ENCODE measurements at regions not wholly inside any gene's neighbourhood (a gene's known extent, or its start where the extent isn't known, plus 50 kb on each side); places are given as distances from the start of the nearest gene placed in this dataset.
A peak's percentile ranks its signal among the peaks of the same experiment; 100 is the strongest.

- Mint-ChIP-seq H3K4me3 (ENCODE audit: low read depth) (no peak overlapping the region), H3K9me3 (ENCODE audit: low read depth) (no peaks in the 10 kb centered on the region), H3K36me3 (ENCODE audit: insufficient read depth) (no peaks in the 10 kb centered on the region), H3K4me1 (ENCODE audit: low read depth) (peaks cover 42% of the 10 kb centered on the region), H3K27ac (no peak overlapping the region), H3K27me3 (no peaks in the 10 kb centered on the region)
- no peak for TF ChIP-seq CTCF (IDR thresholded peaks at IDR 0.05; ENCODE audit: unreplicated experiment)
- DNase-seq (ENCODE audit: low spot score, unreplicated experiment) = no peak
Measured at GRCh38 chr5:96091874-96092273, 130.2 kb upstream of the ELL2 start.

- Mint-ChIP-seq H3K9me3 (ENCODE audit: low read depth) (no peaks in the 10 kb centered on the region), H3K4me1 (ENCODE audit: low read depth) (peaks cover 42% of the 10 kb centered on the region), H3K36me3 (ENCODE audit: insufficient read depth) (no peaks in the 10 kb centered on the region), H3K27me3 (no peaks in the 10 kb centered on the region), H3K27ac (peak overlapping the region; percentile 41), H3K4me3 (ENCODE audit: low read depth) (no peak overlapping the region)
- TF ChIP-seq CTCF (IDR thresholded peaks at IDR 0.05; ENCODE audit: unreplicated experiment) = no peak
- DNase-seq (ENCODE audit: low spot score, unreplicated experiment) = no peak
Measured at GRCh38 chr5:96090215-96090614, 128.6 kb upstream of the ELL2 start.

- Mint-ChIP-seq H3K27ac (no peak overlapping the region), H3K4me3 (ENCODE audit: low read depth) (no peak overlapping the region), H3K36me3 (ENCODE audit: insufficient read depth) (no peaks in the 10 kb centered on the region), H3K9me3 (ENCODE audit: low read depth) (no peaks in the 10 kb centered on the region), H3K4me1 (ENCODE audit: low read depth) (peaks cover 30% of the 10 kb centered on the region), H3K27me3 (no peaks in the 10 kb centered on the region)
- TF ChIP-seq CTCF (IDR thresholded peaks at IDR 0.05; ENCODE audit: unreplicated experiment) = no peak
- DNase-seq (ENCODE audit: low spot score, unreplicated experiment) = no peak
Measured at GRCh38 chr5:96088706-96089498, 127.3 kb upstream of the ELL2 start.

- TF ChIP-seq CTCF (IDR thresholded peaks at IDR 0.05; ENCODE audit: unreplicated experiment) = no peak
- H3K27ac Mint-ChIP-seq = no peak overlapping the region
- no peak overlapping the region for H3K4me3 Mint-ChIP-seq (ENCODE audit: low read depth)
- H3K27me3 Mint-ChIP-seq = no peaks in the 10 kb centered on the region
- H3K36me3 Mint-ChIP-seq (ENCODE audit: insufficient read depth) = no peaks in the 10 kb centered on the region
- H3K9me3 Mint-ChIP-seq (ENCODE audit: low read depth) = no peaks in the 10 kb centered on the region
- peaks cover 21% of the 10 kb centered on the region for H3K4me1 Mint-ChIP-seq (ENCODE audit: low read depth)
- DNase-seq (ENCODE audit: low spot score, unreplicated experiment) = no peak
Measured at GRCh38 chr5:96087939-96088338, 126.3 kb upstream of the ELL2 start.

- TF ChIP-seq CTCF (IDR thresholded peaks at IDR 0.05; ENCODE audit: unreplicated experiment) = no peak
- Mint-ChIP-seq H3K27ac (no peak overlapping the region), H3K4me1 (ENCODE audit: low read depth) (peaks cover 15% of the 10 kb centered on the region), H3K27me3 (no peaks in the 10 kb centered on the region), H3K36me3 (ENCODE audit: insufficient read depth) (no peaks in the 10 kb centered on the region), H3K4me3 (ENCODE audit: low read depth) (no peak overlapping the region), H3K9me3 (ENCODE audit: low read depth) (no peaks in the 10 kb centered on the region)
- DNase-seq (ENCODE audit: low spot score, unreplicated experiment) = no peak
Measured at GRCh38 chr5:96084874-96085506, 123.3 kb upstream of the ELL2 start.
